HepG2 (cell line): ENCODE measurements at regions not wholly inside any gene's neighbourhood (a gene's known extent, or its start where the extent isn't known, plus 50 kb on each side); places are given as distances from the start of the nearest gene placed in this dataset.

Source experiments
- ATAC-seq: fragments of 200-7000 bp; cut with Tn5 transposase; 3 replicates; pipeline ENCODE4 v1.9.1; 2020; ENCODE audit warnings: mild to moderate bottlenecking, moderate library complexity
- BruUV-seq: library from RNA; stranded (reverse); fragments of 400-500 nt; replicated peaks from 2 replicates; lab custom pipeline; 2021; lab: Mats Ljungman, UMichigan
- CTCF ChIA-PET: fragments of 300-600 bp; formaldehyde crosslinking; extraction: SDS; loops from one replicate; lab custom pipeline; 2021; ENCODE audit warnings: low total read pairs, inconsistent platforms, low intra/inter-chr PET ratio; lab: Yijun Ruan, JAX
- POLR2A ChIA-PET: fragments of 350-600 bp; sonication (Branson Sonifier 250); formaldehyde crosslinking; loops from one replicate; lab custom pipeline; 2020; ENCODE audit warnings: antibody characterized with exemption, inconsistent platforms; lab: Yijun Ruan, JAX
- DNase-seq: peaks from one replicate; pipeline ENCODE4 v3.0.0-alpha.2; 2015; ENCODE audit warnings: low spot score
- FAIRE-seq: peaks from 3 replicates; lab custom pipeline; 2011; peaks lifted over from hg19 to GRCh38; lab: Jason Lieb, UNC
- H2AFZ ChIP-seq: one replicate; pipeline ENCODE4 v1.6.1; 2011; ENCODE audit warnings: low read length, inconsistent platforms
- H3K27ac ChIP-seq: fragments of 300-600 bp; 3 replicates; pipeline ENCODE4 v1.8.0; 2011; ENCODE audit warnings: mixed run types, mild to moderate bottlenecking, mixed read lengths, low read length, inconsistent platforms; ENCODE audit not compliant: insufficient read depth; ENCODE audit errors: extremely low read length
- H3K27me3 ChIP-seq, 2 experiments: fragments of 200-600 bp in 1 of 2; 2 replicates in 1 of 2; 3 replicates in 1 of 2; pipeline versions ENCODE4 v1.6.0 to v1.8.0; 2011; ENCODE audit warnings: low read length in 2 of 2, mild to moderate bottlenecking in 2 of 2, moderate library complexity in 2 of 2, inconsistent platforms in 1 of 2; ENCODE audit not compliant: insufficient read depth in 2 of 2, control insufficient read depth in 1 of 2
- H3K36me3 ChIP-seq, 2 experiments: fragments of 200-600 bp in 1 of 2; replicated peaks in 1 of 2; 2 replicates in 1 of 2; 3 replicates in 1 of 2; pipeline versions ENCODE4 v1.5.1 to v1.8.0; 2011; ENCODE audit warnings: low read length in 2 of 2, inconsistent platforms in 1 of 2; ENCODE audit not compliant: insufficient read depth in 2 of 2, control insufficient read depth in 1 of 2
- H3K4me1 ChIP-seq: 2 replicates; pipeline ENCODE4 v1.5.1; 2012; ENCODE audit warnings: low read length, inconsistent platforms; ENCODE audit not compliant: insufficient read depth
- H3K4me2 ChIP-seq: 2 replicates; pipeline ENCODE4 v1.6.0; 2011; ENCODE audit warnings: low read depth, low read length, inconsistent platforms
- H3K4me3 ChIP-seq, 3 experiments: fragments of 200-600 bp in 1 of 3; sonication (generic), shearing (Covaris generic) in 1 of 3; replicated peaks in 1 of 3; 2 replicates each; pipeline ENCODE4 v1.5.1; 2011 to 2016; ENCODE audit warnings: low read length in 3 of 3, inconsistent platforms in 2 of 3, low read depth in 2 of 3, mild to moderate bottlenecking in 2 of 3, control low read depth in 1 of 3, mixed read lengths in 1 of 3; ENCODE audit not compliant: insufficient read depth in 1 of 3
- H3K79me2 ChIP-seq: one replicate; pipeline ENCODE4 v1.6.1; 2011; ENCODE audit warnings: low read length, inconsistent platforms; ENCODE audit not compliant: insufficient read depth
- H3K9ac ChIP-seq: 2 replicates; pipeline ENCODE4 v1.6.0; 2011; ENCODE audit warnings: mild to moderate bottlenecking, low read depth, low read length, inconsistent platforms; ENCODE audit not compliant: insufficient read depth
- H3K9me3 ChIP-seq: 2 replicates; pipeline ENCODE4 v1.5.1; 2012; ENCODE audit warnings: mild to moderate bottlenecking, low read length
- H4K20me1 ChIP-seq: 2 replicates; pipeline ENCODE4 v1.6.0; 2011; ENCODE audit warnings: inconsistent platforms, mild to moderate bottlenecking, low read length, moderate library complexity; ENCODE audit not compliant: insufficient read depth
- AKAP8 ChIP-seq: sonication (generic); formaldehyde crosslinking; IDR thresholded peaks from 2 replicates; pipeline ENCODE4 v1.5.1; 2020; ENCODE audit warnings: mild to moderate bottlenecking, missing genetic modification reagents
- ASH2L ChIP-seq: fragments of 300-600, 200-600 bp; sonication (generic); IDR thresholded peaks from 2 replicates; pipeline ENCODE4 v1.7.0; 2017; ENCODE audit warnings: low read depth, mild to moderate bottlenecking, moderate library complexity, mixed read lengths, low read length; ENCODE audit not compliant: insufficient read length
- DMTF1 ChIP-seq: sonication (generic); formaldehyde crosslinking; IDR thresholded peaks from 2 replicates; pipeline ENCODE4 v1.4.0; 2020; ENCODE audit warnings: mild to moderate bottlenecking, missing genetic modification reagents
- NR2C2 ChIP-seq: sonication (generic); formaldehyde crosslinking; IDR thresholded peaks from 2 replicates; pipeline ENCODE4 v1.4.0; 2020; ENCODE audit warnings: missing genetic modification reagents, mild to moderate bottlenecking, moderate library complexity, borderline replicate concordance
- RCOR2 ChIP-seq: IDR thresholded peaks from 2 replicates; pipeline ENCODE4 v1.6.1; 2016; ENCODE audit warnings: missing biosample characterization, missing genetic modification reagents
- TEF ChIP-seq: sonication (generic); formaldehyde crosslinking; IDR thresholded peaks from 2 replicates; pipeline ENCODE4 v1.5.0; 2020; ENCODE audit warnings: missing genetic modification reagents
- TRIM24 ChIP-seq: sonication (generic); formaldehyde crosslinking; IDR thresholded peaks from 2 replicates; pipeline ENCODE4 v1.8.0; 2022; ENCODE audit warnings: mild to moderate bottlenecking, missing genetic modification reagents
- WGBS: methylation state at CpG from one replicate; pipeline ENCODE4 v1.1.6; 2017; ENCODE audit warnings: low lambda C conversion rate; 5-methylcytosine and 5-hydroxymethylcytosine counted together
- in situ Hi-C: cut with HindIII; loops from 2 replicates; pipeline ENCODE4 v1.10.0; 2017; ENCODE audit warnings: low pct_unique_long_range_greater_than_20kb; ENCODE audit not compliant: extremely low pct_ligation_motif_present
- intact Hi-C: fragments of 100-400 bp; cut with micrococcal nuclease; formaldehyde crosslinking; loops from one replicate; pipeline ENCODE4 v1.10.0; 2022; ENCODE audit not compliant: unreplicated experiment
- TF ChIP-seq, protein P1 (sequence below): sonication (generic); formaldehyde crosslinking; IDR thresholded peaks from 2 replicates; pipeline ENCODE4 v1.4.0; 2020; ENCODE audit warnings: missing genetic modification reagents, borderline replicate concordance

DNA sequence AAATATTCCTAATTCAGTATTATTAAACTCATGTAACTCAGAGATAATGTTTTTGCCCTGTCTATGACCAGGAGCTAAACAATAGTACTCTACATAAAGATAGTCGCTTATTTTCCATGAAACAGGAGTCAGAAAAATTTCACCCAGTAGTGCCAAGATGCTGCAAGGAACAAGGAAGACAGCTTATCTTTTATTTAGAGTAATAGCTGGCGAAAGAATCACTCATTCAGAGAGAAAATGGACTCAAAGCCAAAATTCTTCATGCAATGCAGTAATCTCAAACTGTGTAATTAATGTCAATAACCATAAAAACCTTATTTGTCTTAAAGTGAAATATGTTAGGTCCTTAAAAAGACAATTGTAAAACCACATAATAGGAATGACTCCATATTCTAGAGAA lies 477.8 kb downstream of the ANKRD50 start:
- in situ Hi-C loops = no loop called here
- CTCF ChIA-PET = no interaction called here

DNA sequence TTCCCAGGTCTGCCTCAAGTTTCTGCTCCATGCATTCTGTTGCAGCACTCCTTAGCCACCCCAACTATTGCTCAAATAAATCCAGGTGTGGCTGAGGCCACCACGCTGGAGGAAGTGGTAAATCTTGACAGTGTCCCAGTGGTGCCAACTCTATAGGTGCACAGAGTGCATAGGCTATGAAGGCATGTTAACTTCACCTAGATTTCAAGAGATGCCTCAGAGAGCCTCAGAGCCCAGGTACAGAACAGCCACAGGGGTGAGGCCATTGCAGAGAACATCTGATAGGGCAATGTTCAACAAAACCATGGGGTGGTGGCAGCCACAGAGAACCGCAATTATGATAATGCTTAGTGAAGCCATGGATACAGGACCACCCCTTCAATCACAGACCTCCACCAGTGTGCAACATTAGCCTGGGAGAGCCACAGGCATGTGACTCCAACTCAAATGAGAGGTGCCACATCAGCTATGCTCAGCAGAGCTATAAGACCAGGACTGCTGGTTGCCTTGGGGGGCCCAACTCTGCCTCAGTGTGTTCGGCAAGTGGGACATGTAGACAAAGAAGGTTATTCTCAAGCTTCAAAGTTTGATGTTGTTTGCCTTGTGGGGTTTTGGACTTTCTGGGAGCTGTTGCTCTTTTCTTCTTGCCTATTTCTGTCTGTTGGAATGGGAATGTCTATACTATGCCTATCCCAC lies 468.7 kb downstream of the ANKRD50 start:
- no peaks in the 10 kb centered on the region for H3K79me2 ChIP-seq
- ATAC-seq (no peak), DNase-seq (no peak), FAIRE-seq (no peak)
- 40% methylated on average over 3 of the region's 3 CpGs for WGBS
- intact Hi-C loops = no loop called here
- H3K4me3 ChIP-seq = no peak overlapping the region
- H3K9ac ChIP-seq = no peak overlapping the region
- ChIA-PET POLR2A (no interaction called here), CTCF (no interaction called here)
- no peaks in the 10 kb centered on the region for H3K27me3 ChIP-seq
- H3K9me3 ChIP-seq = no peaks in the 10 kb centered on the region
- no peaks in the 10 kb centered on the region for H4K20me1 ChIP-seq
- no peak overlapping the region for H2AFZ ChIP-seq
- in situ Hi-C loops = no loop called here
- no peaks in the 10 kb centered on the region for H3K4me1 ChIP-seq
- H3K27ac ChIP-seq = no peak overlapping the region
- no peaks in the 10 kb centered on the region for H3K36me3 ChIP-seq
- BruUV-seq = no TSS peak
- no peak overlapping the region for H3K4me2 ChIP-seq
- TF ChIP-seq, protein P1, sequence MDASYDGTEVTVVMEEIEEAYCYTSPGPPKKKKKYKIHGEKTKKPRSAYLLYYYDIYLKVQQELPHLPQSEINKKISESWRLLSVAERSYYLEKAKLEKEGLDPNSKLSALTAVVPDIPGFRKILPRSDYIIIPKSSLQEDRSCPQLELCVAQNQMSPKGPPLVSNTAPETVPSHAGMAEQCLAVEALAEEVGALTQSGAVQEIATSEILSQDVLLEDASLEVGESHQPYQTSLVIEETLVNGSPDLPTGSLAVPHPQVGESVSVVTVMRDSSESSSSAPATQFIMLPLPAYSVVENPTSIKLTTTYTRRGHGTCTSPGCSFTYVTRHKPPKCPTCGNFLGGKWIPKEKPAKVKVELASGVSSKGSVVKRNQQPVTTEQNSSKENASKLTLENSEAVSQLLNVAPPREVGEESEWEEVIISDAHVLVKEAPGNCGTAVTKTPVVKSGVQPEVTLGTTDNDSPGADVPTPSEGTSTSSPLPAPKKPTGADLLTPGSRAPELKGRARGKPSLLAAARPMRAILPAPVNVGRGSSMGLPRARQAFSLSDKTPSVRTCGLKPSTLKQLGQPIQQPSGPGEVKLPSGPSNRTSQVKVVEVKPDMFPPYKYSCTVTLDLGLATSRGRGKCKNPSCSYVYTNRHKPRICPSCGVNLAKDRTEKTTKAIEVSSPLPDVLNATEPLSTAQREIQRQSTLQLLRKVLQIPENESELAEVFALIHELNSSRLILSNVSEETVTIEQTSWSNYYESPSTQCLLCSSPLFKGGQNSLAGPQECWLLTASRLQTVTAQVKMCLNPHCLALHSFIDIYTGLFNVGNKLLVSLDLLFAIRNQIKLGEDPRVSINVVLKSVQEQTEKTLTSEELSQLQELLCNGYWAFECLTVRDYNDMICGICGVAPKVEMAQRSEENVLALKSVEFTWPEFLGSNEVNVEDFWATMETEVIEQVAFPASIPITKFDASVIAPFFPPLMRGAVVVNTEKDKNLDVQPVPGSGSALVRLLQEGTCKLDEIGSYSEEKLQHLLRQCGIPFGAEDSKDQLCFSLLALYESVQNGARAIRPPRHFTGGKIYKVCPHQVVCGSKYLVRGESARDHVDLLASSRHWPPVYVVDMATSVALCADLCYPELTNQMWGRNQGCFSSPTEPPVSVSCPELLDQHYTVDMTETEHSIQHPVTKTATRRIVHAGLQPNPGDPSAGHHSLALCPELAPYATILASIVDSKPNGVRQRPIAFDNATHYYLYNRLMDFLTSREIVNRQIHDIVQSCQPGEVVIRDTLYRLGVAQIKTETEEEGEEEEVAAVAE (CRISPR knock-in tag) = no peak
- no peak for TF ChIP-seq TRIM24
- TF ChIP-seq RCOR2 (CRISPR knock-in tag) = no peak
- no peak for TF ChIP-seq NR2C2
- TF ChIP-seq TEF (CRISPR knock-in tag) = no peak

More for the DNA sequence above, 477.8 kb downstream of the ANKRD50 start:
- Histone ChIP-seq H3K79me2 (no peaks in the 10 kb centered on the region), H3K9ac (no peak overlapping the region), H3K4me2 (no peak overlapping the region), H3K27me3 (no peaks in the 10 kb centered on the region), H3K9me3 (no peaks in the 10 kb centered on the region), H3K4me3 (no peak overlapping the region), H3K27ac (no peak overlapping the region), H3K36me3 (no peaks in the 10 kb centered on the region), H2AFZ (no peak overlapping the region), H4K20me1 (no peaks in the 10 kb centered on the region), H3K4me1 (no peaks in the 10 kb centered on the region)
- no peak for FAIRE-seq
- TF ChIP-seq DMTF1 (no peak), AKAP8 (CRISPR knock-in tag) (no peak), ASH2L (no peak)
- POLR2A ChIA-PET = no interaction called here
- 0% methylated on average over 2 of the region's 2 CpGs for WGBS
- no peak for ATAC-seq
- no TSS peak for BruUV-seq
- DNase-seq = no peak
- intact Hi-C loops = no loop called here
